Stimulated activated effector memory CD8-positive, alpha-beta T cell treated with anti-CD3 and anti-CD28 coated beads, Interleukin-12 subunit alpha, Interleukin-12 subunit beta, amount 100 ng/mL, for 72 hours (primary cell): ENCODE measurements at regions not wholly inside any gene's neighbourhood (a gene's known extent, or its start where the extent isn't known, plus 50 kb on each side); places are given as distances from the start of the nearest gene placed in this dataset.
"Not testable (repeated sequence)": the region's sequence is repeated elsewhere in the genome, so short reads cannot be mapped to it uniquely, and the experiment has no call there.

Source experiments
- ATAC-seq: fragments of 150-1000 bp; cut with Tn5 transposase; 2 replicates; pipeline ENCODE4 v1.10.0; 2021
- DNase-seq, 2 donors: peaks; one replicate each; pipeline ENCODE4 v3.0.0; 2021 to 2022; ENCODE audit warnings: low spot score in 2 of 2
- H3K27ac Mint-ChIP-seq: one replicate; pipeline ENCODE4 v1.8.0; 2022; ENCODE audit warnings: mild to moderate bottlenecking, mixed read lengths
- H3K36me3 Mint-ChIP-seq: one replicate; pipeline ENCODE4 v1.8.0; 2022; ENCODE audit warnings: mild to moderate bottlenecking, mixed read lengths
- H3K4me1 Mint-ChIP-seq: one replicate; pipeline ENCODE4 v1.8.0; 2022; ENCODE audit warnings: mixed read lengths
- H3K4me3 Mint-ChIP-seq: one replicate; pipeline ENCODE4 v1.8.0; 2022; ENCODE audit warnings: mild to moderate bottlenecking, mixed read lengths
- H3K9me3 Mint-ChIP-seq: one replicate; pipeline ENCODE4 v1.8.0; 2022; ENCODE audit warnings: mixed read lengths

GRCh38 chr5:1597093-1597473 lies 73.3 kb upstream of the LPCAT1 start:
- DNase-seq, H3K9me3 Mint-ChIP-seq, H3K27ac Mint-ChIP-seq, H3K4me3 Mint-ChIP-seq, H3K36me3 Mint-ChIP-seq, ATAC-seq: not testable (repeated sequence)
- peaks cover 18% of the 10 kb centered on the region for H3K4me1 Mint-ChIP-seq

- not testable (repeated sequence) for ATAC-seq, H3K36me3 Mint-ChIP-seq, DNase-seq, H3K27ac Mint-ChIP-seq, H3K4me3 Mint-ChIP-seq, H3K9me3 Mint-ChIP-seq
- peaks cover 18% of the 10 kb centered on the region for H3K4me1 Mint-ChIP-seq
These were observed 72.8 kb upstream of the LPCAT1 start for GRCh38 chr5:1596462-1597092.

- DNase-seq (peak; percentile 64 to 93), ATAC-seq (peak; percentile 95)
- Mint-ChIP-seq H3K4me1 (peaks cover 17% of the 10 kb centered on the region), H3K36me3 (peaks cover 5% of the 10 kb centered on the region), H3K4me3 (peak overlapping the region; percentile 71), H3K27ac (no peak overlapping the region), H3K9me3 (no peaks in the 10 kb centered on the region)
These were observed 70.8 kb upstream of the LPCAT1 start for GRCh38 chr5:1594357-1595106.

GRCh38 chr5:1593903-1594356 lies 70.2 kb upstream of the LPCAT1 start:
- ATAC-seq (peak; percentile 17), DNase-seq (no peak)
- H3K9me3 Mint-ChIP-seq = no peaks in the 10 kb centered on the region
- no peaks in the 10 kb centered on the region for H3K36me3 Mint-ChIP-seq
- H3K4me3 Mint-ChIP-seq = peak overlapping the region; percentile 71
- H3K27ac Mint-ChIP-seq = no peak overlapping the region
- H3K4me1 Mint-ChIP-seq = peaks cover 11% of the 10 kb centered on the region

GRCh38 chr5:1588071-1588694 lies 64.4 kb upstream of the LPCAT1 start:
- H3K27ac Mint-ChIP-seq, DNase-seq, ATAC-seq, H3K4me3 Mint-ChIP-seq, H3K9me3 Mint-ChIP-seq, H3K4me1 Mint-ChIP-seq: not testable (repeated sequence)
- peaks cover 18% of the 10 kb centered on the region for H3K36me3 Mint-ChIP-seq

GRCh38 chr5:1583081-1583875 lies 59.5 kb upstream of the LPCAT1 start:
- not testable (repeated sequence) for ATAC-seq, H3K4me3 Mint-ChIP-seq, H3K27ac Mint-ChIP-seq, H3K4me1 Mint-ChIP-seq, DNase-seq, H3K9me3 Mint-ChIP-seq
- peaks cover 19% of the 10 kb centered on the region for H3K36me3 Mint-ChIP-seq

- H3K36me3 Mint-ChIP-seq, H3K9me3 Mint-ChIP-seq, H3K4me1 Mint-ChIP-seq, H3K4me3 Mint-ChIP-seq, ATAC-seq, H3K27ac Mint-ChIP-seq, DNase-seq: not testable (repeated sequence)
These were observed 55.6 kb upstream of the LPCAT1 start for GRCh38 chr5:1579389-1579788.

GRCh38 chr5:1576851-1577250 lies 53.1 kb upstream of the LPCAT1 start:
- not testable (repeated sequence) for H3K4me3 Mint-ChIP-seq, H3K27ac Mint-ChIP-seq, DNase-seq, H3K9me3 Mint-ChIP-seq, H3K4me1 Mint-ChIP-seq, ATAC-seq
- H3K36me3 Mint-ChIP-seq = peaks cover 21% of the 10 kb centered on the region

GRCh38 chr5:1575991-1576714 lies 52.4 kb upstream of the LPCAT1 start:
- H3K4me3 Mint-ChIP-seq, H3K9me3 Mint-ChIP-seq, H3K4me1 Mint-ChIP-seq, ATAC-seq, H3K27ac Mint-ChIP-seq, DNase-seq: not testable (repeated sequence)
- H3K36me3 Mint-ChIP-seq = peaks cover 27% of the 10 kb centered on the region

- not testable (repeated sequence) for H3K4me3 Mint-ChIP-seq, H3K9me3 Mint-ChIP-seq, H3K4me1 Mint-ChIP-seq, H3K27ac Mint-ChIP-seq, ATAC-seq, DNase-seq
- peaks cover 27% of the 10 kb centered on the region for H3K36me3 Mint-ChIP-seq
These were observed 51.7 kb upstream of the LPCAT1 start for GRCh38 chr5:1575491-1575890.

- not testable (repeated sequence) for H3K4me3 Mint-ChIP-seq, DNase-seq, H3K9me3 Mint-ChIP-seq, H3K4me1 Mint-ChIP-seq, ATAC-seq
- peak overlapping the region; percentile 79 for H3K27ac Mint-ChIP-seq
- peaks cover 30% of the 10 kb centered on the region for H3K36me3 Mint-ChIP-seq
These were observed 50.2 kb upstream of the LPCAT1 start for GRCh38 chr5:1574023-1574318.

- not testable (repeated sequence) for H3K9me3 Mint-ChIP-seq, DNase-seq, H3K4me3 Mint-ChIP-seq, ATAC-seq, H3K4me1 Mint-ChIP-seq
- Mint-ChIP-seq H3K36me3 (peaks cover 27% of the 10 kb centered on the region), H3K27ac (peak overlapping the region; percentile 79)
These were observed 49.7 kb upstream of the LPCAT1 start for GRCh38 chr5:1573217-1574022.
